ENCODE measurements at regions not wholly inside any gene's neighbourhood (a gene's known extent, or its start where the extent isn't known, plus 50 kb on each side); places are given as distances from the start of the nearest gene placed in this dataset.

DNA sequence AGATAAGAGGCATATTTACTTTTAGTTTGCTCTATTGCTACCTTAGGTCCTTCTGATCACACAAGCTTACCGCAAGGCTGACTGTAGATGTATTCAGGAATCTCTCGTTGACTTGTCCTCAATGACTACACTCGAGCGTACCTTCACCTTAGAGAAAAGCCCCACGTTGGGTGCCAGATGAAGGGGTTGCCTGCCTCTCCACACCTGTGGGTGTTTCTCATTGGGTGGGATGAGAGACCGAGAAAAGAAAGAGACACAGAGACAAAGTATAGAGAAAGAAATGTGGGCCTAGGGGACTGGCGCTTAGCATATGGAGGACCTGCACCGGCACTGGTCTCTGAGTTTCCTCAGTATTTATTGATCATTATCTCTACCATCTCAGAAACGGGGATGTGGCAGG is 51.8 kb downstream of the ASCL4 start:
- H3K4me3 ChIP-seq, result no peak overlapping the region
- no peak for DNase-seq (ENCODE audit: low spot score)
- Mint-ChIP-seq H3K27ac (no peak overlapping the region), H3K4me1 (peaks cover 7% of the 10 kb centered on the region; the same call in 1 of the 3 replicates), H3K9me3 (peaks cover 39% of the 10 kb centered on the region), H3K4me3 (no peak overlapping the region), H3K27me3 (ENCODE audit: insufficient read depth, low read depth, poor library complexity) (peaks cover 12% of the 10 kb centered on the region), H3K36me3 (ENCODE audit: low read depth) (peaks cover 23% of the 10 kb centered on the region)
- no peaks in the 10 kb centered on the region for H3K27me3 ChIP-seq (ENCODE audit: insufficient read depth)
- H2AFZ ChIP-seq, result no peak overlapping the region
- no peak for ATAC-seq
- no peaks in the 10 kb centered on the region for H3F3A ChIP-seq (replicated peaks; ENCODE audit: low read depth)
- no peaks in the 10 kb centered on the region for H4K20me1 ChIP-seq (replicated peaks; ENCODE audit: insufficient read depth)
- no peaks in the 10 kb centered on the region for H3K9me2 ChIP-seq (ENCODE audit: insufficient read depth)
- peaks cover 2% of the 10 kb centered on the region; the same call in 1 of the 2 replicates for H3K4me1 ChIP-seq (ENCODE audit: insufficient read depth)
- H3K79me2 ChIP-seq (replicated peaks; ENCODE audit: insufficient read depth), result no peaks in the 10 kb centered on the region
- H3K36me3 ChIP-seq (ENCODE audit: insufficient read depth), result no peaks in the 10 kb centered on the region
- no peak overlapping the region for H3K4me2 ChIP-seq
- TF ChIP-seq REST (IDR thresholded peaks at IDR 0.05; ENCODE audit: unreplicated experiment) (no peak), STAT1 (IDR thresholded peaks at IDR 0.05; ENCODE audit: unreplicated experiment) (no peak), EZH2phosphoT487 (IDR thresholded peaks at IDR 0.05; ENCODE audit: unreplicated experiment) (no peak), CTCF (conservative IDR thresholded peaks at IDR 0.05; ENCODE audit: low read depth in 2 of 2) (no peak), POLR2AphosphoS5 (IDR thresholded peaks at IDR 0.05; ENCODE audit: low read depth) (no peak), ZNF114 (CRISPR knock-in tag; IDR thresholded peaks at IDR 0.05) (no peak), JUNB (IDR thresholded peaks at IDR 0.05; ENCODE audit: unreplicated experiment) (no peak), ZNF462 (CRISPR knock-in tag; IDR thresholded peaks at IDR 0.05) (no peak), EZH2 (IDR thresholded peaks at IDR 0.05; ENCODE audit: low read depth, unreplicated experiment) (no peak), CREB1 (CRISPR knock-in tag; IDR thresholded peaks at IDR 0.05; ENCODE audit: low read depth) (no peak), NANOG (IDR thresholded peaks at IDR 0.05; ENCODE audit: borderline replicate concordance) (no peak), ZNF331 (CRISPR knock-in tag; IDR thresholded peaks at IDR 0.05; ENCODE audit: low read depth) (no peak)
- TF ChIP-seq, protein P1, sequence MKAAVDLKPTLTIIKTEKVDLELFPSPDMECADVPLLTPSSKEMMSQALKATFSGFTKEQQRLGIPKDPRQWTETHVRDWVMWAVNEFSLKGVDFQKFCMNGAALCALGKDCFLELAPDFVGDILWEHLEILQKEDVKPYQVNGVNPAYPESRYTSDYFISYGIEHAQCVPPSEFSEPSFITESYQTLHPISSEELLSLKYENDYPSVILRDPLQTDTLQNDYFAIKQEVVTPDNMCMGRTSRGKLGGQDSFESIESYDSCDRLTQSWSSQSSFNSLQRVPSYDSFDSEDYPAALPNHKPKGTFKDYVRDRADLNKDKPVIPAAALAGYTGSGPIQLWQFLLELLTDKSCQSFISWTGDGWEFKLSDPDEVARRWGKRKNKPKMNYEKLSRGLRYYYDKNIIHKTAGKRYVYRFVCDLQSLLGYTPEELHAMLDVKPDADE (IDR thresholded peaks at IDR 0.05), result no peak
- H3K27ac ChIP-seq (ENCODE audit: low read depth), result no peak overlapping the region

Data from GM23338 (cell line).